IMR-90 (cell line): ENCODE measurements at regions not wholly inside any gene's neighbourhood (a gene's known extent, or its start where the extent isn't known, plus 50 kb on each side); places are given as distances from the start of the nearest gene placed in this dataset.
A peak's percentile ranks its signal among the peaks of the same experiment; 100 is the strongest.

ENCODE experiments used
- ATAC-seq: fragments of 200-7000 bp; cut with Tn5 transposase; 2 replicates; pipeline ENCODE4 v1.9.1; 2020; ENCODE audit warnings: low read depth, mild to moderate bottlenecking, moderate library complexity
- BruUV-seq: library from RNA; stranded (reverse); fragments of 400-500 nt; replicated peaks from 2 replicates; lab custom pipeline; 2021; lab: Mats Ljungman, UMichigan
- CTCF ChIA-PET: fragments of 300-600 bp; formaldehyde crosslinking; extraction: SDS; loops from one replicate; lab custom pipeline; 2021; ENCODE audit warnings: antibody characterized with exemption; lab: Yijun Ruan, JAX
- POLR2A ChIA-PET: fragments of 300-600 bp; sonication (Branson Sonifier 250); formaldehyde crosslinking; loops from one replicate; lab custom pipeline; 2022; ENCODE audit warnings: antibody characterized with exemption; ENCODE audit not compliant: unreplicated experiment; lab: Charles Lee
- DNase-seq: peaks from one replicate; pipeline ENCODE4 v3.0.0; 2013
- H2AFZ ChIP-seq: replicated peaks from 2 replicates; pipeline ENCODE3; 2013; ENCODE audit warnings: low read length, mild to moderate bottlenecking; ENCODE audit not compliant: poor library complexity
- H2AK5ac ChIP-seq: 2 replicates; pipeline ENCODE4 v1.6.1; 2013; ENCODE audit warnings: low read depth, low read length, inconsistent platforms
- H2AK9ac ChIP-seq: replicated peaks from 2 replicates; pipeline ENCODE3; 2013; ENCODE audit warnings: mild to moderate bottlenecking, low read depth, low read length, moderate library complexity; ENCODE audit not compliant: poor library complexity
- H2BK120ac ChIP-seq: 2 replicates; pipeline ENCODE4 v1.6.1; 2013; ENCODE audit warnings: low read depth, low read length, inconsistent platforms
- H2BK15ac ChIP-seq: 3 replicates; pipeline ENCODE4 v1.6.1; 2013; ENCODE audit warnings: low read depth, low read length, inconsistent platforms
- H2BK20ac ChIP-seq: 2 replicates; pipeline ENCODE4 v1.6.1; 2013; ENCODE audit warnings: low read depth, mild to moderate bottlenecking, inconsistent platforms, low read length, moderate library complexity
- H2BK5ac ChIP-seq: 2 replicates; pipeline ENCODE4 v1.6.1; 2013; ENCODE audit warnings: mild to moderate bottlenecking, low read depth, low read length, inconsistent platforms; ENCODE audit not compliant: poor library complexity, severe bottlenecking
- H3K14ac ChIP-seq: replicated peaks from 2 replicates; pipeline ENCODE4 v1.6.1; 2013; ENCODE audit warnings: low read depth, low read length, inconsistent platforms
- H3K18ac ChIP-seq: 2 replicates; pipeline ENCODE4 v1.6.1; 2013; ENCODE audit warnings: low read depth, low read length, control low read depth
- H3K23ac ChIP-seq: 2 replicates; pipeline ENCODE4 v1.6.1; 2013; ENCODE audit warnings: low read depth, low read length, inconsistent platforms
- H3K27ac ChIP-seq: 2 replicates; pipeline ENCODE4 v1.5.1; 2013; ENCODE audit warnings: mild to moderate bottlenecking, control low read depth, low read length; ENCODE audit not compliant: insufficient read depth
- H3K27me3 ChIP-seq: 2 replicates; pipeline ENCODE4 v1.6.1; 2013; ENCODE audit warnings: low read length; ENCODE audit not compliant: control insufficient read depth, insufficient read depth
- H3K36me3 ChIP-seq: 2 replicates; pipeline ENCODE4 v1.6.1; 2013; ENCODE audit warnings: low read length, mixed read lengths; ENCODE audit not compliant: control insufficient read depth, insufficient read depth
- H3K4ac ChIP-seq: 2 replicates; pipeline ENCODE4 v1.6.1; 2013; ENCODE audit warnings: low read depth, low read length, inconsistent platforms
- H3K4me1 ChIP-seq: 2 replicates; pipeline ENCODE4 v1.6.1; 2013; ENCODE audit warnings: low read length, mixed read lengths; ENCODE audit not compliant: control insufficient read depth, insufficient read depth
- H3K4me2 ChIP-seq: 2 replicates; pipeline ENCODE4 v1.6.1; 2013; ENCODE audit warnings: low read depth, mild to moderate bottlenecking, control low read depth, low read length, moderate library complexity
- H3K4me3 ChIP-seq: 2 replicates; pipeline ENCODE4 v1.5.1; 2013; ENCODE audit warnings: low read depth, mild to moderate bottlenecking, control low read depth, low read length, moderate library complexity; ENCODE audit not compliant: insufficient read depth
- H3K56ac ChIP-seq: 2 replicates; pipeline ENCODE4 v1.6.1; 2013; ENCODE audit warnings: low read length, inconsistent platforms; ENCODE audit not compliant: insufficient read depth; ENCODE audit errors: extremely low read depth
- H3K79me1 ChIP-seq, 2 experiments: 2 replicates each; pipeline ENCODE4 v1.6.1; 2013; ENCODE audit warnings: low read length in 2 of 2, inconsistent platforms in 1 of 2, low read depth in 1 of 2
- H3K9ac ChIP-seq: 2 replicates; pipeline ENCODE4 v1.6.1; 2013; ENCODE audit warnings: low read depth, low read length, control low read depth
- H3K9me1 ChIP-seq: 2 replicates; pipeline ENCODE4 v1.6.1; 2013; ENCODE audit warnings: low read length, inconsistent platforms; ENCODE audit not compliant: insufficient read depth
- H3K9me3 ChIP-seq: 2 replicates; pipeline ENCODE4 v1.6.1; 2013; ENCODE audit warnings: low read length; ENCODE audit not compliant: control insufficient read depth, insufficient read depth
- H4K20me1 ChIP-seq: 2 replicates; pipeline ENCODE4 v1.6.1; 2013; ENCODE audit warnings: low read length, inconsistent platforms; ENCODE audit not compliant: insufficient read depth
- H4K5ac ChIP-seq: 2 replicates; pipeline ENCODE4 v1.6.1; 2013; ENCODE audit warnings: mild to moderate bottlenecking, low read depth, low read length, control low read depth
- H4K8ac ChIP-seq, 2 experiments: 2 replicates each; pipeline ENCODE4 v1.6.1; 2013; ENCODE audit warnings: low read depth in 2 of 2, low read length in 2 of 2, control low read depth in 1 of 2, inconsistent platforms in 1 of 2
- H4K91ac ChIP-seq: 2 replicates; pipeline ENCODE4 v1.6.1; 2013; ENCODE audit warnings: low read depth, low read length, inconsistent platforms; ENCODE audit not compliant: insufficient read depth
- CEBPB ChIP-seq: IDR thresholded peaks from 2 replicates; pipeline ENCODE4 v1.6.1; 2012; ENCODE audit warnings: low read depth, low read length, improper control_type of control experiment
- CHD1 ChIP-seq: IDR thresholded peaks from 2 replicates; pipeline ENCODE4 v1.6.1; 2012; ENCODE audit warnings: low read depth, low read length, improper control_type of control experiment
- MXI1 ChIP-seq: IDR thresholded peaks from 2 replicates; pipeline ENCODE4 v1.6.1; 2012; ENCODE audit warnings: low read depth, mild to moderate bottlenecking, low read length, moderate library complexity, borderline replicate concordance
- POLR2A ChIP-seq: IDR thresholded peaks from 2 replicates; pipeline ENCODE4 v1.6.1; 2012; ENCODE audit warnings: mild to moderate bottlenecking, low read depth, low read length
- RAD21 ChIP-seq: IDR thresholded peaks from 2 replicates; pipeline ENCODE4 v1.6.1; 2012; ENCODE audit warnings: low read length, improper control_type of control experiment
- RCOR1 ChIP-seq: IDR thresholded peaks from 2 replicates; pipeline ENCODE4 v1.6.1; 2012; ENCODE audit warnings: mild to moderate bottlenecking, low read length, improper control_type of control experiment; ENCODE audit not compliant: insufficient replicate concordance
- SMC3 ChIP-seq: fragments of 150-350 bp; IDR thresholded peaks from 2 replicates; pipeline ENCODE4 v1.6.1; 2016; ENCODE audit warnings: low read depth, mild to moderate bottlenecking, antibody characterized with exemption, low read length, moderate library complexity
- WGBS, 2 experiments: methylation state at CpG; one replicate each; pipeline versions ENCODE4 v1.1.5 to v1.1.7; 2013; ENCODE audit warnings: missing lambda C conversion rate in 2 of 2; ENCODE audit not compliant: insufficient read length in 1 of 2; ENCODE audit errors: extremely low coverage in 2 of 2; 5-methylcytosine and 5-hydroxymethylcytosine counted together
- dilution Hi-C: fragments of 300-500 bp; cut with HindIII; formaldehyde crosslinking; loops from one replicate; pipeline ENCODE4 v1.14.3; 2018; ENCODE audit warnings: low sequenced_read_pairs; ENCODE audit not compliant: unreplicated experiment
- in situ Hi-C: fragments of 300-500 bp; cut with MboI; formaldehyde crosslinking; loops from 3 replicates; pipeline ENCODE4 v1.14.3; 2019; ENCODE audit warnings: low sequenced_read_pairs, inconsistent platforms, mixed read lengths
- intact Hi-C: fragments of 100-400 bp; cut with micrococcal nuclease; formaldehyde crosslinking; loops from 2 replicates; pipeline ENCODE4 v1.10.0; 2022
- TF ChIP-seq, protein P1 (sequence below): fragments of 150-350 bp; IDR thresholded peaks from 2 replicates; pipeline ENCODE4 v1.6.1; 2016; ENCODE audit warnings: low read depth, mild to moderate bottlenecking, low read length, moderate library complexity, borderline replicate concordance
- TF ChIP-seq, protein P2 (sequence below): conservative IDR thresholded peaks from 2 replicates; pipeline ENCODE4 v1.5.1; 2012; ENCODE audit warnings: mild to moderate bottlenecking, low read depth, low read length, improper control_type of control experiment
- TF ChIP-seq, protein P3 (sequence below): fragments of 150-350 bp; IDR thresholded peaks from 2 replicates; pipeline ENCODE4 v1.6.1; 2017; ENCODE audit warnings: mild to moderate bottlenecking, antibody characterized with exemption, low read length, low read depth

DNA sequence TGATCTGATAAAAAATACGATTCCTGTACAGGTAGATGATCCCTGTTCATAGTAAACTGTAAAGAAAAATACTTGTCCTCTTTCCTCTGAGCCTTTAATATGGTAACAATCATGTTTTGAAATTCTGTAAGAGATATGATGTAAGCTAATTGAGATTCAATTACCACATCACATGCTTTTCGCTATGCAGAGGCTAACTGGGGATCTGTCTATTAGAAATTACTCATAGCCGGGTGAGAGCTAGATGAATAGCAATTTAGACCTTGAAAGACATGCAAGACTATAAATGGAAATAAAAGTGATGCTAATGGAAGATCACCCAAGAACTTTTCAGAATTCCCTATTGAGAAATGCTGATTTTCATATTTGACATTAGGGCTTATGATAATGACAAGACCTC, 579.9 kb upstream of the ZNF717 start:
- no peaks in the 10 kb centered on the region for H3K4me1 ChIP-seq
- no peak overlapping the region for H3K4ac ChIP-seq
- DNase-seq (peak; percentile 11), ATAC-seq (no peak)
- H3K36me3 ChIP-seq, result no peaks in the 10 kb centered on the region
- ChIA-PET POLR2A (no interaction called here), CTCF (no interaction called here)
- WGBS, 2 experiments, result no CpG with 5 or more reads among the region's 3 CpGs
- no peak overlapping the region for H4K8ac ChIP-seq
- no peak overlapping the region for H2BK5ac ChIP-seq
- no peak overlapping the region for H3K18ac ChIP-seq
- H3K79me1 ChIP-seq, result no peaks in the 10 kb centered on the region
- no peak overlapping the region for H4K5ac ChIP-seq
- no peaks in the 10 kb centered on the region for H4K20me1 ChIP-seq
- no peak overlapping the region for H2BK15ac ChIP-seq
- H2BK120ac ChIP-seq, result no peak overlapping the region
- no peak overlapping the region for H3K4me3 ChIP-seq
- H3K4me2 ChIP-seq, result no peak overlapping the region
- no peak overlapping the region for H2AK9ac ChIP-seq
- dilution Hi-C loops (no loop called here), intact Hi-C loops (no loop called here), in situ Hi-C loops (no loop called here)
- H3K9me3 ChIP-seq, result no peaks in the 10 kb centered on the region
- H3K56ac ChIP-seq, result no peak overlapping the region
- no peak overlapping the region for H3K27ac ChIP-seq
- H2AFZ ChIP-seq, result no peak overlapping the region
- no peak overlapping the region for H2BK20ac ChIP-seq
- no peaks in the 10 kb centered on the region for H3K27me3 ChIP-seq
- TF ChIP-seq, protein P1, sequence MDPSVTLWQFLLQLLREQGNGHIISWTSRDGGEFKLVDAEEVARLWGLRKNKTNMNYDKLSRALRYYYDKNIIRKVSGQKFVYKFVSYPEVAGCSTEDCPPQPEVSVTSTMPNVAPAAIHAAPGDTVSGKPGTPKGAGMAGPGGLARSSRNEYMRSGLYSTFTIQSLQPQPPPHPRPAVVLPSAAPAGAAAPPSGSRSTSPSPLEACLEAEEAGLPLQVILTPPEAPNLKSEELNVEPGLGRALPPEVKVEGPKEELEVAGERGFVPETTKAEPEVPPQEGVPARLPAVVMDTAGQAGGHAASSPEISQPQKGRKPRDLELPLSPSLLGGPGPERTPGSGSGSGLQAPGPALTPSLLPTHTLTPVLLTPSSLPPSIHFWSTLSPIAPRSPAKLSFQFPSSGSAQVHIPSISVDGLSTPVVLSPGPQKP, result no peak
- TF ChIP-seq MXI1 (no peak), RCOR1 (no peak), SMC3 (no peak), POLR2A (no peak), RAD21 (no peak), CHD1 (no peak), CEBPB (no peak)
- TF ChIP-seq, protein P2, sequence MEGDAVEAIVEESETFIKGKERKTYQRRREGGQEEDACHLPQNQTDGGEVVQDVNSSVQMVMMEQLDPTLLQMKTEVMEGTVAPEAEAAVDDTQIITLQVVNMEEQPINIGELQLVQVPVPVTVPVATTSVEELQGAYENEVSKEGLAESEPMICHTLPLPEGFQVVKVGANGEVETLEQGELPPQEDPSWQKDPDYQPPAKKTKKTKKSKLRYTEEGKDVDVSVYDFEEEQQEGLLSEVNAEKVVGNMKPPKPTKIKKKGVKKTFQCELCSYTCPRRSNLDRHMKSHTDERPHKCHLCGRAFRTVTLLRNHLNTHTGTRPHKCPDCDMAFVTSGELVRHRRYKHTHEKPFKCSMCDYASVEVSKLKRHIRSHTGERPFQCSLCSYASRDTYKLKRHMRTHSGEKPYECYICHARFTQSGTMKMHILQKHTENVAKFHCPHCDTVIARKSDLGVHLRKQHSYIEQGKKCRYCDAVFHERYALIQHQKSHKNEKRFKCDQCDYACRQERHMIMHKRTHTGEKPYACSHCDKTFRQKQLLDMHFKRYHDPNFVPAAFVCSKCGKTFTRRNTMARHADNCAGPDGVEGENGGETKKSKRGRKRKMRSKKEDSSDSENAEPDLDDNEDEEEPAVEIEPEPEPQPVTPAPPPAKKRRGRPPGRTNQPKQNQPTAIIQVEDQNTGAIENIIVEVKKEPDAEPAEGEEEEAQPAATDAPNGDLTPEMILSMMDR, result no peak
- TF ChIP-seq, protein P3, sequence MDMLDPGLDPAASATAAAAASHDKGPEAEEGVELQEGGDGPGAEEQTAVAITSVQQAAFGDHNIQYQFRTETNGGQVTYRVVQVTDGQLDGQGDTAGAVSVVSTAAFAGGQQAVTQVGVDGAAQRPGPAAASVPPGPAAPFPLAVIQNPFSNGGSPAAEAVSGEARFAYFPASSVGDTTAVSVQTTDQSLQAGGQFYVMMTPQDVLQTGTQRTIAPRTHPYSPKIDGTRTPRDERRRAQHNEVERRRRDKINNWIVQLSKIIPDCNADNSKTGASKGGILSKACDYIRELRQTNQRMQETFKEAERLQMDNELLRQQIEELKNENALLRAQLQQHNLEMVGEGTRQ, result no peak
- no peak overlapping the region for H2AK5ac ChIP-seq
- H3K23ac ChIP-seq, result no peak overlapping the region
- no peak overlapping the region for H3K14ac ChIP-seq
- no peaks in the 10 kb centered on the region for H3K9me1 ChIP-seq
- BruUV-seq, result no TSS peak
- no peak overlapping the region for H3K9ac ChIP-seq
- no peak overlapping the region for H4K91ac ChIP-seq
